Small intestine (tissue), 7 donors: ENCODE measurements at regions not wholly inside any gene's neighbourhood (a gene's known extent, or its start where the extent isn't known, plus 50 kb on each side); places are given as distances from the start of the nearest gene placed in this dataset.

Experiments
- DNase-seq, 2 donors: peaks; one replicate each; pipeline versions ENCODE4 v3.0.0 to v3.0.0-alpha.2; 2013
- FAIRE-seq: peaks from 2 replicates; lab custom pipeline; 2012; peaks lifted over from hg19 to GRCh38; lab: Jason Lieb, UNC
- H3K27ac ChIP-seq, 3 donors: one replicate each; pipeline ENCODE4 v1.5.1; 2013; ENCODE audit warnings: low read length in 2 of 3, mild to moderate bottlenecking in 2 of 3, control low read depth in 1 of 3, inconsistent platforms in 1 of 3, low read depth in 1 of 3, moderate library complexity in 1 of 3
- H3K27me3 ChIP-seq, 3 donors: one replicate each; pipeline ENCODE4 v1.6.1; 2013; ENCODE audit warnings: low read length in 3 of 3, inconsistent platforms in 1 of 3; ENCODE audit not compliant: control insufficient read depth in 3 of 3, insufficient read depth in 3 of 3
- H3K36me3 ChIP-seq, 3 donors: one replicate each; pipeline ENCODE4 v1.6.1; 2013; ENCODE audit warnings: low read length in 3 of 3, inconsistent platforms in 1 of 3, low read depth in 1 of 3, mild to moderate bottlenecking in 1 of 3, moderate library complexity in 1 of 3; ENCODE audit not compliant: control insufficient read depth in 3 of 3, insufficient read depth in 2 of 3
- H3K4me1 ChIP-seq, 3 donors: one replicate each; pipeline ENCODE4 v1.6.1; 2013; ENCODE audit warnings: low read length in 2 of 3, inconsistent platforms in 1 of 3, low read depth in 1 of 3, mild to moderate bottlenecking in 1 of 3, moderate library complexity in 1 of 3; ENCODE audit not compliant: control insufficient read depth in 3 of 3, insufficient read depth in 2 of 3
- H3K4me3 ChIP-seq, 3 donors: one replicate each; pipeline ENCODE4 v1.5.1; 2013; ENCODE audit warnings: low read length in 3 of 3, control low read depth in 1 of 3, inconsistent platforms in 1 of 3, low read depth in 1 of 3, mild to moderate bottlenecking in 1 of 3, moderate library complexity in 1 of 3
- H3K9me3 ChIP-seq, 2 donors: one replicate each; pipeline ENCODE4 v1.6.1; 2013; ENCODE audit warnings: low read depth in 1 of 2, low read length in 1 of 2; ENCODE audit not compliant: control insufficient read depth in 2 of 2, insufficient read depth in 1 of 2
- WGBS, 3 donors: extraction: QIAGEN DNeasy Blood & Tissue Kit; methylation state at CpG; one replicate each; pipeline ENCODE4 v1.1.7; 2013; 5-methylcytosine and 5-hydroxymethylcytosine counted together
- donor health status: healthy with polysubstance abuse.
- donor health status: control.
- donor health status: control.
- donor health status: Bipolar disorder and iron deficiency.
- donor health status: healthy.

- Histone ChIP-seq H3K4me3 (no peak overlapping the region), H3K27me3 (no peaks in the 10 kb centered on the region), H3K27ac (no peak overlapping the region), H3K9me3 (no peaks in the 10 kb centered on the region), H3K36me3 (no peaks in the 10 kb centered on the region), H3K4me1 (no peaks in the 10 kb centered on the region)
- DNase-seq (no peak), FAIRE-seq (no peak)
- WGBS, 3 donors: 53 to 72% (median 54%) methylated on average over 4 of the region's 4 CpGs
Measured at GRCh38 chr12:97924122-97924521, 461.5 kb downstream of the RMST start.

DNA sequence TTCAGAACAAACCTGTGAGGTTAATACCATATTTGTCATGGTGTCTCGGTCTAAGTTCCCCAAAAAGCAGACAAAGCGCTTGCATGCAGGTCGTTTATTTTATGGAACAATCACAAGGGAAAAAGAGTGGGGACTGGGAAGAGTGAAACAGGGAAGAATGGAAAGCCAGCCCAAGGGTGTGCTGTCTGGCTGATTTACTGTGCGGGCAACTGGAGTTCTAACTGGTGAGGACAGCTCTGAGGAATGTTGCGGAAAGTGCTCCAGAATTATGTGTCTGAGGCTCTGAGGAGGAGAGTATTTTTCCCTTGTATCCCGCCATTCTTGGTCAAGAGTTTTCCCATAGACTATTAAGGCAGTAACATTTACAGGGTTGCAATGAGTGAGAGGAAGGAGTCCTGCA, 465.4 kb downstream of the RMST start:
- H3K36me3 ChIP-seq: no peaks in the 10 kb centered on the region
- WGBS, 3 donors: 61 to 84% (median 78%) methylated on average over 6 of the region's 6 CpGs
- no peaks in the 10 kb centered on the region for H3K4me1 ChIP-seq
- DNase-seq (no peak), FAIRE-seq (no peak)
- H3K27ac ChIP-seq: no peak overlapping the region
- H3K27me3 ChIP-seq: no peaks in the 10 kb centered on the region
- H3K4me3 ChIP-seq: no peak overlapping the region
- no peaks in the 10 kb centered on the region for H3K9me3 ChIP-seq

DNA sequence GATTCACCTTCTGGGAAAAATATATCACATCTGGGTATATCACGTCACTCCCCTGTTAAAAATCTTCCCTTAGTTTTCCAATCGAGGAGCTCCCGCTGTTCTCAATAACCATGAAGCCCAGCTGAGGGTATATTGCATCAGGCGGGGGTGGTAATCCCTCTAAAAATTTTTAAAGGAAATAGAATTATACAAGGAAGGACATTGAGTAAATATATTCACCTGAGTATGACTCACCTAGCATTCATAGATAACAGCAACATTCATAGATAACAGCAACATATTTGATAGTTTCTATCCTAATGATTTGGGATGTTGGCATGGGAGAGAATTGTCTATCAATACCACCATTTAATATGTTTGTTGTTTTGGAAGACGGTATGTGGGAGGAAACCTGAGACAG, 473.6 kb downstream of the RMST start:
- FAIRE-seq: no peak
- Histone ChIP-seq H3K4me1 (no peaks in the 10 kb centered on the region), H3K27ac (no peak overlapping the region), H3K9me3 (no peaks in the 10 kb centered on the region), H3K36me3 (no peaks in the 10 kb centered on the region), H3K4me3 (no peak overlapping the region), H3K27me3 (no peaks in the 10 kb centered on the region)
- WGBS, 3 donors: 38 to 63% (median 51%) methylated on average over 5 of the region's 5 CpGs
- no peak for DNase-seq

- H3K9me3 ChIP-seq: no peaks in the 10 kb centered on the region
- no peak for FAIRE-seq
Measured at GRCh38 chr12:97938031-97938430, 475.4 kb downstream of the RMST start.

DNA sequence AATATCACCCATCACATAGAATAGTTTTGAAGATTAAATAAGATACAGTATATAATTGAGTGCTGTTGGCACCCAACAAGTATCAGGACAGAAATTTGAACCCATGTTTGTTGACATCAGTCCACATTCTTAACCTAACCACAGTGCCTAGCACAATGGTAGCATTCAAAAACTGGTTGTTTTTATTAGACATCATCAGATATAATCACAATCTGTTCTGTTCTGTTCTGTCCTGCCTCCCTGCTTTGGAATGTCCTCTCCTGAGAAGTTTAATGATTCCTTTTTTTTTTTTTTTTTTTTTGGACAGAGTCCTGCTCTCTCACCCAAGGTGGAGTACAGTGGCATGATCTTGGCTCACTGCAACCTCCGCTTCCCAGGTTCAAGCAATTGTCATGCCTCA, 476.6 kb downstream of the RMST start:
- H3K36me3 ChIP-seq: no peaks in the 10 kb centered on the region
- FAIRE-seq (no peak), DNase-seq (no peak)
- H3K9me3 ChIP-seq: no peaks in the 10 kb centered on the region
- H3K4me1 ChIP-seq: no peaks in the 10 kb centered on the region
- WGBS, 3 donors: 88 to 94% (median 91%) methylated on average over 1 of the region's 1 CpG
- no peak overlapping the region for H3K4me3 ChIP-seq
- no peaks in the 10 kb centered on the region for H3K27me3 ChIP-seq
- H3K27ac ChIP-seq: no peak overlapping the region

More at GRCh38 chr12:97938031-97938430, 475.4 kb downstream of the RMST start:
- Histone ChIP-seq H3K27me3 (no peaks in the 10 kb centered on the region), H3K36me3 (no peaks in the 10 kb centered on the region), H3K4me3 (no peak overlapping the region), H3K27ac (no peak overlapping the region), H3K4me1 (no peaks in the 10 kb centered on the region)
- no peak for DNase-seq

GRCh38 chr12:97940105-97940504, 477.5 kb downstream of the RMST start:
- H3K4me3 ChIP-seq: no peak overlapping the region
- no peak for DNase-seq
- H3K27me3 ChIP-seq: no peaks in the 10 kb centered on the region
- H3K27ac ChIP-seq: no peak overlapping the region
- FAIRE-seq: no peak
- H3K4me1 ChIP-seq: no peaks in the 10 kb centered on the region
- no peaks in the 10 kb centered on the region for H3K36me3 ChIP-seq
- no peaks in the 10 kb centered on the region for H3K9me3 ChIP-seq
- WGBS, 3 donors: 71 to 96% (median 71%) methylated on average over 1 of the region's 1 CpG

DNA sequence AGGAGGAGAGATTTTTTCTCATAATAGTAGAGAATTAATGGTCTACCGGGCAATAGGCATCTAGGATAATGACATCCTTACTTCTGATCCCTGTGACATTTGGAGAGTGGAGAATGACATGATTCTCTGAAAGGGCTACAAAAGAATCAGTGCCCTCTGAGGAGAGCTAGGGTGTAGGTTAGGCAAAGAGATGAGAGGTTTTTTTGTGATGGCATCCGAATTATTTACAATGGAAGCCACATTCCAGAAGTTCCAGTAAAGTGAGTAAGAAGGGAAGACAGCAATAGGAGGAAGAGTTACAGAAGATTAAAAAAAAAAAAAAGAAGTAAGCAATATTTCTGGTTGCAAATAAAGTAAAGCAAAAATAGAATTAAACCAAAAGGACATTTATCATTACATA, 478.0 kb downstream of the RMST start:
- DNase-seq (no peak), FAIRE-seq (no peak)
- H3K4me1 ChIP-seq: no peaks in the 10 kb centered on the region
- no peaks in the 10 kb centered on the region for H3K27me3 ChIP-seq
- no peak overlapping the region for H3K4me3 ChIP-seq
- no peaks in the 10 kb centered on the region for H3K36me3 ChIP-seq
- H3K27ac ChIP-seq: no peak overlapping the region
- 45 to 56% (median 51%) methylated on average over 2 of the region's 2 CpGs for WGBS, 3 donors
- no peaks in the 10 kb centered on the region for H3K9me3 ChIP-seq

DNA sequence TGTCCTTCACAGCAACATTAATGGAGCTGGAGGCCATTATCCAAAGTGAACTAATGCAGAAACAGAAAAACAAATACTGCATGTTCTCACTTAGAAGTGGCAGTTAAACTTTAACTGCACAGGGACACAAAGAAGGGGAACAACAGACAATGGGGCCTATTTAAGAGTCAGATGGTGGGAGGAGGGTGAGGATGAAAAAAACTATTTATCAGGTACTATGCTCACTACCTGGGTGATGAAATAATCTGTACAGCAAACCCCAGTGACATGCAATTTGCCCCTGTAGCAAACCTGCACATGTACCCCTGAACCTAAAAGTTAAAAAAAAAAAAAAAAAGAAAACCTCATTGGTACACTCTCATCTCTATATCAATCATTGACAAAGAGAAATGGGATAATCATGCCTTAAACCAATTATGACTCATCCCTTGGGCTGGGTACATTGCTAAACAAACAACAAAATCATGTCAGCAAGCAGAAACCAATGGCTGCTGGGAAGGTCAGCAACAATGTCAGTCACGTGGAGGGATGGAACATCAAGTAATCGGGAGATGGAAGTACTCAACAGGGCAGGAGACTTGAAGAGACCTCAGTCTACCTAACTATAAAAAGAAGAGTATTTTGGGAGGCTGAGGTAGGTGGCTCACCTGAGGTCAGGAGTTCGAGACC, 479.2 kb downstream of the RMST start:
- Histone ChIP-seq H3K9me3 (no peaks in the 10 kb centered on the region), H3K4me1 (no peaks in the 10 kb centered on the region), H3K27me3 (no peaks in the 10 kb centered on the region), H3K27ac (no peak overlapping the region), H3K4me3 (no peak overlapping the region), H3K36me3 (no peaks in the 10 kb centered on the region)
- 69 to 88% (median 81%) methylated on average over 3 of the region's 3 CpGs for WGBS, 3 donors
- DNase-seq (no peak), FAIRE-seq (no peak)

- no peak overlapping the region for H3K27ac ChIP-seq
- H3K9me3 ChIP-seq: peaks cover 0 to 4% of the 10 kb centered on the region in 2 donors
- H3K36me3 ChIP-seq: no peaks in the 10 kb centered on the region
- no peak for FAIRE-seq
- H3K4me1 ChIP-seq: no peaks in the 10 kb centered on the region
- WGBS, 3 donors: 48 to 61% (median 52%) methylated on average over 1 of the region's 1 CpG
- H3K27me3 ChIP-seq: no peaks in the 10 kb centered on the region
- DNase-seq: no peak
- no peak overlapping the region for H3K4me3 ChIP-seq
Measured at GRCh38 chr12:97943359-97943758, 480.8 kb downstream of the RMST start.
